HCEC 1CT (cell line): ENCODE measurements at regions not wholly inside any gene's neighbourhood (a gene's known extent, or its start where the extent isn't known, plus 50 kb on each side); places are given as distances from the start of the nearest gene placed in this dataset.
"Not testable (repeated sequence)": the region's sequence is repeated elsewhere in the genome, so short reads cannot be mapped to it uniquely, and the experiment has no call there.

Experiments
- DNase-seq: peaks from one replicate; pipeline ENCODE4 v3.0.0-alpha.2; 2017

DNA sequence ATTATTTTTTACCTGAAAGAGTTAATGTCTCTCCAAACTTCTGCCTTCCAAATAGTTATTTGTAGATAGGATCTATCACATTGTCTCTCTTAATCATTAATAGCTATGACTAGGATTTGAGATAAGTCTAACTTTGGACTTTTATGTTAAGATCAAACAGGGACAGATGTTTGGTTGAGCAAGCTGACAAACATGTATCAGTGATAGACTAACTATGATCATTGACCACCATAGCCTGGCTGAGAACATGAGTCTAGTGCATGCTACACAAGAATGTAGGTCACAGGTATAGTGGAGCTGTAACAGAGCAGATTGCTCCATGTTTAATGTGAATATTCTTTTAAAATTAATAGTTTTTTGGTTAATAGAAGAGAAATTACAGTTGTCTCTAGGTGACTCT, 52.0 kb downstream of the SYT15B start:
- not testable (repeated sequence) for DNase-seq

DNA sequence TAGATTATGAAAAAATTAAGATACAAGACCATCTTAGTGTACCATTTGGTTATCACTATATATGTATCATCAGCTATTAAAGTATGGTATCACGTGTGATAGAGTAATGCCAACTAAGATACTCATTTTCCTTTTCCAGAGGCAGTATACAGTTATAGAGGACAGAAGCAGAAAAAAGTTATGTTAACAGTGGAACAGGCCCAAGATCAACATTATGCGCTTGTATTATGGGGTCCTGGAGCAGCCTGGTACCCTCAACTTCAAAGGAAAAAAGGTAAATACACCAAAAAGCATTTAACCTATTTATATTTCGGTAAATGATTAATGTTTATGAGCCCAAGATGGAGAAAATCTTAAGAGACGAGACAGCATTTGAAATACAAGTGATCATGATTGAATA, 52.9 kb downstream of the SYT15B start:
- not testable (repeated sequence) for DNase-seq

DNA sequence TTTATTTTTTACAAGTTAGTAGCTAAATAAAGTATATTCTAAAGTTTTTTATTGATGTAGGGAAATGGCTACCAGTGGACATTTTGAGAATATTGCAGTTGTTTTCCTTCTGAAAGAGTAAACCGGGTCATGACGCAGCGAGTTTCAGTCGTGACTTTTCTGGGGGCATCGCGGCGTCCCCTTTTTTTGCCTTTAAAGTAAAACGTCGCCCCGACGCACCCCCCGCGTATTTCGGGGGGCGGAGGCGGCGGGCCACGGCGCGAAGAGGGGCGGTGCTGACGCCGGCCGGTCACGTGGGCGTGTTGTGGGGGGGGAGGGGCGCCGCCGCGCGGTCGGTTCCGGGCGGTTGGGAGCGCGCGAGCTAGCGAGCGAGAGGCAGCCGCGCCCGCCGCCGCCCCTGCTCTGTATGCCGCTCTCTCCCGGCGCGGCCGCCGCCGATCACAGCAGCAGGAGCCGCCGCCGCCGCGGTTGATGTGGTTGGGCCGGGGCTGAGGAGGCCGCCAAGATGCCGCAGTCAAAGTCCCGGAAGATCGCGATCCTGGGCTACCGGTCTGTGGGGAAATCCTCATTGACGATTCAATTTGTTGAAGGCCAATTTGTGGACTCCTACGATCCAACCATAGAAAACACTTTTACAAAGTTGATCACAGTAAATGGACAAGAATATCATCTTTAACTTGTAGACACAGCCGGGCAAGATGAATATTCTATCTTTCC, 57.5 kb downstream of the SYT15B start:
- peak; percentile 1 for DNase-seq

DNA sequence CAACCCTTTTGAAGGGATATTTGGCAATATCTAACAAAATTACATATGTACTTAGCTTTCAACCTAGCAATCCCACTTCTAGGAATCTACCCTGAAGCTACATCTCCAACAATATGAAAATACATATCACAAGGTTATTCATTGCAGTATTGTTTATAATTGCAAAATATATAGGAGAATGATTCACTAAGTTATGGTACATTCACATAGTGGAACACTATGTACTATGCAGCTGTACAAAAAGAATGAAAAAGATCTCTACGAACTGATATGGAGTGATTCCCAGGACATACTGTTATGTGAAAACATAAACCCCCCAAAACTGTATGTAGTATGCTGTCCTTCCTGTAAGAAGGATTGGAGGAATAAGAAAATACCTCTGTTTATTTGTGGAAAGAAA, 62.1 kb downstream of the SYT15B start:
- DNase-seq = peak; percentile 56

DNA sequence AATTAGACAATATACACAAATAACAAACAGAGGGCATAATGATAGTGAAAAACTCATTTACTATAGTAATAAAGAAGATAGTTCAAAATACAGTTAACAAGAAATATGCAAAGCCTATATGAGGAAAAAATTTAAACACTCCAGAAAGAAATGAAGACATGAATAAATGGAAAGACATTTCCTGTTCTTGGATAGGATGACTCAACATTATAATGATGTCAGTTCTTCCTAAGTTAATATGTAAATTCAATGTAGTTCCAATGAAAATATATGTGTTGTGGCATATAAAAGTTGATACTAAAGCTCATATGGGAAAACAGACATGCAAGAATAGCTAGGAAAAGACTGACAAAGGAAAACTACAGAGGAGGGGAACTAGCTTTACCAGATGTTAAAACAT, 63.5 kb downstream of the SYT15B start:
- peak; percentile 41 for DNase-seq

DNA sequence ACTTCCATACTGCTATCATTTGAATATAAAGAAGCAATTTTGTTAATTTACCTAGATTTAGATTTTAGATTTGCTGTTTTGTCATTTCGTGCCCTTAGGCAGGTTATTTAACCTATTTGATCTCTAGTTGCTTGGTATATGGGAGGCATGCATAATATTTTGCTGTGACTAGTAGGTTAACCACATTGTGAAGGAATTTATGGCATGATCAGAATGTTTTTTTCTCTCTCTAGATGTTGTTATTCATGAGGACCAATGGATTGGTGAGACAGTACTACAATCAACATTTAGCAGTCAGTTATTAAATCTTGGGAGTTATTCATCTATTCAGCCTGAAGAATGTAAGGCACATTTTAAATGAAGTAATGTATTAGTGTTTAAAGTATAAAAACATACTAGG, 67.2 kb downstream of the SYT15B start:
- DNase-seq = not testable (repeated sequence)

DNA sequence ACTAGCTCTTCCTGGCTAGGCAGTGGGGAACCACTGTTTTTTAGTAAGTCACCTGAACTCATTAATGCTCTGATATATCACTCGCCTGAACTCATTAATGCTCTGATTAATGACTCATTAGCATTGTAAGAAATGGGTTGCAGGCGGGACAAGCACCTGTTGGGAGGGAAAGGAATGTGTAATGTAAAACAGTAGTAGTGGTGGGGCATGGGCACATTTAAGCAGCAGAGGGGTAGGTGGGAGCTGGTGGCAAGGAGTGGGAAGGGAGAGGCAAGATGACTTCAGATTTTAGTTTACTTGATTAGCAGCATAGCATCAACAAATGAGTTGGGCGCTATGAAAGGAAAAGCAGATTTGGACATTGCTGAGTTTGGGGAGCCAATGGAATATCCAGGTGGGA, 68.2 kb downstream of the SYT15B start:
- DNase-seq = not testable (repeated sequence)

DNA sequence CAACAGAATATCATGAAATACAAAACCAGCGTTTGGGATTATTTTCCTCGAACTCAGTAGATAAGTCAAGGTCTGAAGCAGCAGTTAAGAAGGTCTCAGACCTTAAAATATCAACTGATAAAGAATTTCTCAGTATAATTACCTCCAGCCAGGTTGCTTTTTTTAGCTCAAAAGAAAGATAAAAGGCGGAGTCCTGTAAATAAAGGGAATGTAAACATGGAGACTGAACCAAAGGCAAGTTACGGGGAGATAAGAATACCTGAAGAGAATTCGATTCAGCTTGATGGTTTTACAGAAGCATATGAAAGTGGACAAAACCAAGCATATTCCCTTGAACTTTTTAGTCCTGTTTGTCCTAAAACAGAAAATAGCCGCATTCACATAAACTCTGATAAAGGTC, 73.1 kb downstream of the SYT15B start:
- not testable (repeated sequence) for DNase-seq

DNA sequence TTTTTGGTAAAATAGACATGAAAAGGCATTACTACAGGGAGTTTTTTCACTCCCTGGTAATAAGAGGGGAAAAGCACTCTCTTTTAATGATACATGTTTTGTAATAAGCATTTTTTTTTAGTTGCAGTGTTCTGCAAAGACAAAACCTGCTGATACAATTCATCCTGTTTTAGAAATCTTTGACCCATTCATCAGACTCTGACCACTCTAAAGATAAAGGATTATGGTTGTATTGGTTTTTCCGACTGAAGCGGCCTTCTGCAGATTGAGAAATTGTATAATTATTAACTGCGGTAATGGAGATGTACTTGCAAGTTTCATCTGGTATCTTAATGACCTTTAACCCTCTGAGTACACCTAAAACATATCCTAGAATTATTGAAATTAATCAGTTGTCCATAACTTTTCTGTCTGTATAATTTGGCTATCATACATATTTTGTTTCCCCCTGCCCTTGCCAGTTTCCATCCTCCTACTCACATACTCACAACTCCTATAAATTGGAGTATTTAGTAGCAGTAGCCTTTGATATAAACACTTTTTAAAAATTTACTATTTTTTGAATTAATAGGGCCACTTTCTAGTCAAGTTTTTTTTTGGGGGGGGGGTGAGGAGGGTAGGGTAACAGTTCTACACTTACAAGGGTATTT, 79.4 kb downstream of the SYT15B start:
- DNase-seq = not testable (repeated sequence)

DNA sequence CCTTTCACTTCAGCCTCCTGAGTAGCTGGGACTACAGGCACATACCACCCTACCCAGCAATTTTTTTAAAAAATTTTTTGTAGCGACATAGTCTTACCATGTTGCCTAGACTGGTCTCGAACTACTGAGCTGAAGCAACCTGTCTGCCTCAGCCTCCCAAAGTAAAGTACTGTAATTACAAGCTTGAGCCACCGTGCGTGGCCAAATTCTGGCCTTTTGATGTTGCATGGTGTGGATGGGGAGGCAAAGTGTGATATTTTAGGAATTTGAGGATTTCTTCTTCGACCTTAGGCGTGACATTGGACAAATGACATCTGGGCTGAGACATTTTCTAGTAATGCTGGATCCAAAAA, 81.8 kb downstream of the SYT15B start:
- DNase-seq = not testable (repeated sequence)

DNA sequence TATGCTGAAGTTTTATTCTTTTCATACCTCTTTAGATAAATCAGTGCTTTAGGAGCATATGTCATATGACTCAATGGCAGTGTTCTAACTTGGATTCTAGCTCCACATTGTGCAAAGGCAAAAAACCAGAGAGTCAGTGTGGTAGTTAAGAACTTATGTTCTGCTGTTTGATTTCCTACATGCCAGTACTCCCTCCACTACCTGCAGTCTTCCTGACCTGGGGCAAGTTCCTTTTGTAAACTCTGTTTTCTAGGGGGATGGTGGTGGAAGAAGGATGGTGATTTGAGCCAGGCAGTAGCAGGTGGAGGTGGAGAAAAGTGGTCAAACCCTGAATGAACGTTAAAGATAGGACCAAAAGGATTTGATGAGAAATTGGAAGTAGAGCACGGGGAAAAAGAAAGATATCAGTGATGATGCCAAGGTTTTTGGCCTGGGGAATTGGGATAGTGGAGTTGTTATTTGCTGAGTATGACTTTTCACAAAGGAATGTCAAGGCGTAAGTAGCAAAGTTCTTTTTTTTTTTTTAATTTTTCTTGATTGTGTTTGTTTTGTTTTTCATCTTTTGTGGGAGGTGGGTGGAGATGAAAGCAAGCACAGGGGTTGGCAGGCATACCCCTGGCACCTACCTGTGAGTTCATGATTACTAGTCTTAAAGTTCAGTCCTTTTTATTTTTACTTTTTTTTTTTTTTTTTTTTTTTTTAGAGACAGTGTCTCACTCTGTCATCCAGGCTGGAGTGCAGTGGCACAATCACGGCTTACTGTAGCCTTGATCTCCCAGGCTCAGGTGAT, 82.3 kb downstream of the SYT15B start:
- DNase-seq = not testable (repeated sequence)

DNA sequence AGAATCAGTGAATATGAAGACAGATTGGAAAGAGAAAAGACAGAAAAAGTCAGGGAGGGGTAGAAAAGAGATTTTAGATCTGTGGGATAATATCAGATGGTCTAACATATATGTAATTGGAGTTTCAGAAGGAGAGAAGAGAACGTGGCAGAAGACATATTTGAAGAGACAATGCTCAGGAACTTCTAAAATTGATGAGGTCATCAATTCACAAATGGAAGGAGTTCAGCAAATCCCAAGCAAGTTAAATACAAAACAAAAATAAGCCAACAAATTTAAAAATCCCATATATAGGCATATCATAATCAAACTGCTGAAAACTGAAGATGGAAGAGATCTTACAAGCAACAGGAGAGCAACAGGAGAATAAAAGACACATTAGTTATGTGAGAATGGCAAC, 87.3 kb downstream of the SYT15B start:
- DNase-seq = not testable (repeated sequence)

DNA sequence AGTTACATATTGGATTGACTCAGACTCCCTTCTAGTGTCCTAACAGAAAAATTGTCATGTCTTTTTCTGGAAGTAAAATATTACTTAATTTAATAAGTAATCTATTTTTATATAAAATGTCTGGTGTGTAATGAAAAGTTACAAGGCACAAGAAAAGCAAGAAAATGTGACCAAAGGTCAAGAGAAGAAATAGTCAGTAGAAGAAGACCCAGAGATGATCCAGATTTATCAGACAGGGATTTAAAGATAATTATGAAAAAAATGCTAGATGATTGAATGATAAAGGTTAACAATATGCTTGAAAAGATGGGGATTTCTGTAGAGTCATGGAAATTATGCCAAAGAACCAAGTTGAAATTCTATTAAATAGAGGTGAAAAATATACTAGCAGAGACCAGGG, 87.8 kb downstream of the SYT15B start:
- not testable (repeated sequence) for DNase-seq

DNA sequence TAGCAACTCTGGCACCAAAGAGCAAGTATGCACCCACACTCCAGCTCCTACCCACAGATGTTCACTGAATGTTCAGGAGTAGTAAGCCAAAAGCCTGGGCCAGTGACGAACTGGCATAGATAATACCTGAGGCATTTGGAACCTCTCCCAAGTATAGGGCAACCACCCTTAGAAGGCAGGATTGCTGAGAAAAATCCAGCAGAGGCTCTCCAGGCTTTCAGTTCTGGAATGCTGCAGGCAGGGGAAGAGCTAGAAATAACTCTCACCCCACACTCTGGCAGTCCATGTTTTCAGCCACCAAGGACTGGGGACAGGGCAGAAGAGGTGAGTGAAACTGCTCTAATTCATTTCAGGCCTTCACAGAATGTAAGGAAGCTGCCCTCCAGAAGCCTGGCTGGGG, 90.3 kb downstream of the SYT15B start:
- DNase-seq = not testable (repeated sequence)

DNA sequence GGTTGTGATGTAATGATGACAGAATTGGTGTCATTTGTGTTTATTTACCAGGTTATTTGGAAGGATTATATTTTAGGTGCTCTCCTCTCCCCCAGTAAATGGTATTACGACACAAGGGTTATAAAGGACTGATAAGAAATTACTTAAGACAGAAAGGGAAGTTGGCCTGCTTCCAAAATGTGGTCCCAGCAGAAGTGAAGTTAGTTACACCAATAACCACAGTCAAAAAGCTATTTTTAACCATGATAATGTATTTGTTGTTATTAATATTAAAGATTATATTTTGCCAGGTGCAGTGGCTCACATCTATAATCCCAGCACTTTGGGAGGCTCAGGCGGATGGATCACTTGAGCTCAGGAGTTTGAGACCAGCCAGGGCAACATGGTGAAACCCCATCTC, 92.5 kb downstream of the SYT15B start:
- DNase-seq = not testable (repeated sequence)

DNA sequence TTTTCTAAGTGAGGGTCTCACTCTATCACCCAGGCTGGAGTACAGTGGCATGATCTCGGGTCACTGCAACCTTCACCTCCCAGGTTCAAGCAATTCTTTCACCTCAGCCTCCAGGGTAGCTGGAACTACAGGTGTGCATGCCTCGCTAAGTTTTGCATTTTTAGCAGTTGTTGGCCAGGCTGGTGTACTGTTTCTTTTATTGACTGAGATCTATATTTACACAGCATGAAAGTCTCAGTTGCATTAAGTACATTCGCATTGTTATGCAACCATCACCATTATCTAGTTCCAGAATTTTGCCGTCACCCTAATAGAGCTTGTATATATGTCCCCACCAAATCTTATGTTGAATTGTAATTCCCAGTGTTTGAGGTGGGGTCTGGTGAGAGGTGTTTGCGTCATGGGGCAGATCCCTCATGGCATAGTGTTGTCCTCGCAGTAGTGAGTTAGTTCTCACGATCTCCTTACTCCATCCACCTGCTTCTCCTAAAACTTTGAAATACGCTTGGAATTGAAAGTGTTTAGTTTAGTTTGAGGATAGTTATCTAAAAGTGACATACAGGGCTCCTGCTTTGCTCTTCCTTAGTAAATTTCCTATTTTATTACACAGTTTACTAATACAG, 101.3 kb downstream of the SYT15B start:
- DNase-seq = not testable (repeated sequence)

DNA sequence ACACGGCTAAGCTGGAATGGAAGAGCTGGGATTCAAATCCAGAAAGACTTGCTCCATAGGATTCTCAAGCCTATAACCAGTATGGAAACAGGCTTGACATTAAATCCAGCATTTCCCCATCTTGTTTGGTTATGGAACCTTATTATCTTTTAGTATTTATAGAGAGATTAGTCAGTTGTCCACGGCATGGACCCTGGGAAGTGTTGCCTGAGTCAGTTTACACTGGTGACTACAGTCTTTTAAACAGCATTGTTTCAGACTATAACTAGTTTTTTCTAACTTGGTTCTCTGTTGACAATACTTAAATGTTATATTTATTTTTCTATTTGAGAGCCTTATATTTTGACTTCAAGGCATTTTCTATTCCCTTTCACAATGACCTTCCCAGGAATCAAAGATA, 106.7 kb downstream of the SYT15B start:
- not testable (repeated sequence) for DNase-seq

DNA sequence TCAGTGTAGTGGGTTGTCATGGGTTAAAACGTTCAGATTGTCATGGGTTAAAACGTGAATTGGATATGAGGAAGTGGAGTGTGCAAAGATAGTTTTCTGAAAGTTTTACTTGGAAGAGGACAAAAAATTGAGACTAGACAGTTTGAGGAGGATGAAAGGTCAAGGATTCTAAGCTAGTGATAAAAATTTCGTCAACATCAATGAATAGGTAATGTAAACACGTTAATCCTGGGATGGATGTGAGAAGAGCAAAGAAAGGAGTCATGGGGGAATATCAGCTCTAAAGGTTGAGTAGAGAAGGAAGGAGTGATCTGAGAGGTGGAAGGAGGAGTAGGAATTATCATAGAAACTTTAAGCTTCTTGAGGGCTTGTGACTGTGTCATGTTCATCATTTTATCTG, 109.2 kb downstream of the SYT15B start:
- not testable (repeated sequence) for DNase-seq

DNA sequence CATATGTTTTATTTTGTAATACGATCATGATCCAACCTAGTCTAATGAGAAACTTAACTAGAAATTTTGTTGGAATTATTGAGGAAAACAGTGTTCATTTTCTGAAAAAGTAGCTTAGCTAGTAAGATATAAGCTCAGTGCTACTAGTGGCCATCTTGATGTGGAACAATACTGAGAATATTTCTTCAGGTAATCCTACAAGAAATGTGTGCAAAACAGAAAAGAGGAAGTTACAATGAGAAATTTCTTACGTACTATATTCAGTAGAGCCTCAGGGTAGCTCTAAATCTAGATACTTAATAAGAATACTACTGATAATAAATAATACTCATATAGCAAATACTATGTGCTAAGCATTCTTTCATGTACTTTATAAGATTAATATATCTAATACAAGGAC, 114.8 kb downstream of the SYT15B start:
- DNase-seq = not testable (repeated sequence)

DNA sequence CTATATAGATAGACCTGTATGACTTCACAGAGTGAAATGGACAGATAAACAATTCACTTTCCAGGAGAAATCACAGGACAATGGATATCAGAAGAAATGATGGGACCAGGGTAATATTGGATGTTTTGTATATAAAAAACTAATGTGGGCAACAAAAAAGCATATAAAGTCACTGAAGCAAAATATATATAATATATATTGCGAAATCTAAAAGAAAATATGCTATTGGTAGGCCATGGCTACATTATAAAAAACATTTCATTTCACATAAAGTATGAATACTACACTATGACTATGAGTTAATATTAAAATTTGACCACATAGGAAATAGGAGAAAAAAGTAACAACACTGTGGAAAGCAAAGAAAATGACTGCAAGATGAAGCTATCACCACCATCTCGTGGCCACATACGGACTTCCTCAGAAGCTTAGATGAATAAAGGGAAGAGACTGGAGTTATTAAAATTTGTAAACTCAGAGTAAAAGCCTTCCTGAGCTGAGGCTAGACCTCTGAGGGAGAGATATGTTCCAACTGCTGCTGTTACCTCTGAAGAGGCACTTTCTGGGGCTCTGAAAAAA, 115.8 kb downstream of the SYT15B start:
- DNase-seq = peak; percentile 5

DNA sequence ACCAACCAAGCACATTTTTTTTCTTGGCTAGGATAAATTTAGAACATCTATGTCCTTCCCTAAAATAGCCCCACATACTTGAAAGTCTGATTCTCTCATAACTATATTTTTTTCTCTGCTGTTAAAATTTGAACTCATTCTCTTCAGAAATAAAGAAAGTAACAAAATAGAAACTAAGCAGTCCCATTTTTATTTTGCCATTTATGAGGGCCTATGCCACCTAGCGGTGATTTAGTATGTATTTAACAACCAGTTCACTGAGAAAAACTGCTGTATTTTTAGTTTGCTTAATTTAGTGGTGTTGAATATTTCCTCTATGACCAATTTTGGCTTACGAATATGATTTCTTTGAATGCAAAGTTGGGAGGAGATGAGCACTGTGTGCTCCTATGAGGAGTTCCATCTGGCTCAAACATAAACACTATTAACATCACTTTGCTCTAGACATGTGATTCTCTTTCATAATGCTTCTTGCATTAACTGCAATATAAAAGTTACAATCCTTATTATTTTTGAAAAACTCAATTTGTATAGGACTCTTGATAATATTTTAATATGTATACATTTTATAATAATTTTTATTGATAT, 116.6 kb downstream of the SYT15B start:
- DNase-seq = peak; percentile 61

DNA sequence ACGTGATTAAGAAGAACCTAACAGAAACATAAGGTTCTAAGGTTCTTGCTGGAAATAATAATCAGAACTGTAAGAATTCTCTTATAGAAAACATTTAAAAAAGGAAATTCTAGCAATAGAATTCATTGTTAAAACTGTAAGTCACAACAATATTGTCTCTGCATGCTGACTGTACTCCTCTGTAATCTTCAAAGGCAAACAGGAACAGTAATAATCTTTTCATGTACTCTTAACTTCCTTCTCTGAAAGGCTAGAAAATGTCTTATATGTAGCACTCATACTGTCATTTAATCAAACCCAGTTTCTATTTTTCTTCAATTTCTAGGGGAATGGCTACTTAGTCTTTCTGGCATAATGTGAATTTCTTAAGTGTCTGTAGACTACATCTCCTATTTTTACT, 103.5 kb upstream of the AGAP9 start:
- not testable (repeated sequence) for DNase-seq

DNA sequence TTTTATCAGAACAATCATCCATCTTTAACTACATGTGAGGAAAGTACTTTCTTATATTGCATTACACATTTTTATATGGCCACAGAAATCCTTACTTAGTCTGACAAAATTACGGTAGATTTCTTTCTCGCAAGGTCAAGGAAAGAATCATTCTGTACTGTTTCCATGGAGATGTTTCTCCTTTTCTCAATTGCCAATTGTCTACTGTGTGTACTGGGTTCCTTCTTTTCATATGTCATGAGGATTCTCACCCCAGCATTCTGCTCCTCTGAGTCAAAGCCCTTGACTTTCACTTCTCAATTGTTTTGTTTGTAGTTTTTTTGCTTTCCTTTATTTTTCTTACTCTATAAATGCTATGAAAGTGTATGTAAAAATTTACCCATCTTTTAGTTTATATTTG, 99.3 kb upstream of the AGAP9 start:
- DNase-seq = not testable (repeated sequence)
